MM.1S (cell line): ENCODE measurements at regions not wholly inside any gene's neighbourhood (a gene's known extent, or its start where the extent isn't known, plus 50 kb on each side); places are given as distances from the start of the nearest gene placed in this dataset.

Experiments used
- DNase-seq: peaks from one replicate; pipeline ENCODE4 v3.0.0-alpha.2; 2015
- H2AFZ ChIP-seq: fragments of 300-600 bp; sonication (generic); 2 replicates; pipeline ENCODE4 v1.6.0; 2016; ENCODE audit warnings: antibody characterized with exemption, low read length
- H3F3A ChIP-seq: fragments of 300-600 bp; sonication (generic); 2 replicates; pipeline ENCODE4 v1.6.1; 2016; ENCODE audit warnings: mild to moderate bottlenecking, antibody characterized with exemption, low read length, moderate library complexity, mixed read lengths; ENCODE audit not compliant: insufficient read depth
- H3K27ac ChIP-seq: fragments of 300-600 bp; sonication (generic); 2 replicates; pipeline ENCODE4 v1.5.1; 2016; ENCODE audit warnings: mild to moderate bottlenecking, low read length
- H3K27me3 ChIP-seq: fragments of 300-600 bp; sonication (generic); replicated peaks from 2 replicates; pipeline ENCODE4 v1.6.0; 2016; ENCODE audit warnings: low read length; ENCODE audit not compliant: insufficient read depth
- H3K36me3 ChIP-seq: fragments of 300-600 bp; sonication (generic); replicated peaks from 2 replicates; pipeline ENCODE4 v1.6.1; 2016; ENCODE audit warnings: mild to moderate bottlenecking, low read length, mixed read lengths; ENCODE audit not compliant: insufficient read depth
- H3K4me1 ChIP-seq: fragments of 300-600 bp; sonication (generic); 2 replicates; pipeline ENCODE4 v1.6.1; 2016; ENCODE audit warnings: low read length, mixed read lengths
- H3K4me2 ChIP-seq: fragments of 300-600 bp; sonication (generic); 2 replicates; pipeline ENCODE4 v1.6.0; 2016; ENCODE audit warnings: low read depth, low read length
- H3K4me3 ChIP-seq: fragments of 300-600 bp; sonication (generic); 2 replicates; pipeline ENCODE4 v1.5.1; 2016; ENCODE audit warnings: low read length, mixed read lengths
- H3K79me2 ChIP-seq: fragments of 300-600 bp; sonication (generic); 2 replicates; pipeline ENCODE4 v1.6.1; 2016; ENCODE audit warnings: mixed run types, low read length, mixed read lengths
- H3K9ac ChIP-seq: fragments of 300-600 bp; sonication (generic); 2 replicates; pipeline ENCODE4 v1.6.1; 2016; ENCODE audit warnings: low read length, mixed read lengths
- H3K9me2 ChIP-seq: fragments of 300-600 bp; sonication (generic); replicated peaks from 2 replicates; pipeline ENCODE4 v1.6.1; 2016; ENCODE audit warnings: mild to moderate bottlenecking, low read length, mixed read lengths; ENCODE audit not compliant: insufficient read depth
- H3K9me3 ChIP-seq: fragments of 300-600 bp; sonication (generic); replicated peaks from 2 replicates; pipeline ENCODE4 v1.6.1; 2016; ENCODE audit warnings: mild to moderate bottlenecking, low read length, mixed read lengths; ENCODE audit not compliant: insufficient read depth
- H4K20me1 ChIP-seq: fragments of 300-600 bp; sonication (generic); 2 replicates; pipeline ENCODE4 v1.6.1; 2016; ENCODE audit warnings: mild to moderate bottlenecking, low read length, moderate library complexity, mixed read lengths; ENCODE audit not compliant: insufficient read depth
- CTCF ChIP-seq: fragments of 300-600 bp; sonication (generic); IDR thresholded peaks from 2 replicates; pipeline ENCODE4 v1.5.1; 2016; ENCODE audit warnings: antibody characterized with exemption, low read length, mixed read lengths
- EZH2 ChIP-seq: fragments of 300-600 bp; sonication (generic); optimal IDR thresholded peaks from 2 replicates; pipeline ENCODE3; 2017; ENCODE audit warnings: low read depth, mild to moderate bottlenecking, antibody characterized with exemption, low read length, mixed read lengths
- EZH2phosphoT487 ChIP-seq: fragments of 300-600 bp; sonication (generic); IDR thresholded peaks from 2 replicates; pipeline ENCODE4 v1.6.1; 2018; ENCODE audit warnings: antibody characterized with exemption, low read length

DNA sequence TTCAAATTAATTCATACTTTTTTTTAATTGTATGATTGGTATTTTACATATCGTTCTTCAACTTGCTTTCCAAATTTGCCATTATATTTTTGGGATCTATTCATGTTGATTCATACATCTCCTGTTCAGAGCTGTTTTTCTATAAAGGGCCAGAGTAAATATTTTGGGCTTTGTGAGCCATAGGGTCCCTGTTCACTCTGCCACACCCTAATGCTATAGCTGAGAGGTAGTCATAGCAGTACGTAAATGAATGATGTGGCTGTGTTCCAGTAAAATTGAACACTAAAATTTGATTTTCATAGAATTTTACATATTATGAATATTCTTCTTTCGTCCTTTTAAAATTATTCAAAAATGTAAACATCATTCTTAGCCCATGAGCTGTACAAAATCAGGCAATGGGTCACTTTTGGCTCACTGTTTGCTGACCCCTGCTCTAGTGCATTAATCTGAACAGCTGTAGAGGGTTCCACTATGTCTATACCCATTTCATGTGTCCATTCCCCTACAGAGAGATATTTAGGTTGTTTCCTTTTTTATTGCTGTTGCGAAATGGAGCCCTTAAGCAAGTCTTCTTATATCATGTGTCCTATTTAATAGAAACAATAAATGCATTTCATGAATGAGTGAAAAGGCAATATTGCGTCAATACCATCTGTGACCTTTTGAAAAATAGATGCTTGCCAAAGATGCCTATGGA lies 136.4 kb upstream of the SALL4 start:
- Histone ChIP-seq H4K20me1 (no peaks in the 10 kb centered on the region), H3K27ac (no peak overlapping the region), H3K36me3 (no peaks in the 10 kb centered on the region), H3K4me1 (no peaks in the 10 kb centered on the region), H3K79me2 (no peaks in the 10 kb centered on the region), H3K9me2 (no peaks in the 10 kb centered on the region), H3K9ac (no peak overlapping the region), H2AFZ (no peak overlapping the region), H3K4me2 (no peak overlapping the region), H3F3A (no peaks in the 10 kb centered on the region), H3K27me3 (no peaks in the 10 kb centered on the region), H3K4me3 (no peak overlapping the region), H3K9me3 (no peaks in the 10 kb centered on the region)
- TF ChIP-seq EZH2phosphoT487, result no peak
- TF ChIP-seq EZH2, result no peak
- TF ChIP-seq CTCF, result no peak
- DNase-seq, result no peak

GRCh38 chr20:51937779-51938178 lies 135.5 kb upstream of the SALL4 start:
- no peak for DNase-seq
- no peaks in the 10 kb centered on the region for H3F3A ChIP-seq
- H3K36me3 ChIP-seq, result no peaks in the 10 kb centered on the region
- no peaks in the 10 kb centered on the region for H3K27me3 ChIP-seq
- H3K4me3 ChIP-seq, result no peak overlapping the region
- H3K4me2 ChIP-seq, result no peak overlapping the region
- H3K9ac ChIP-seq, result no peak overlapping the region
- no peaks in the 10 kb centered on the region for H3K9me3 ChIP-seq
- H3K9me2 ChIP-seq, result no peaks in the 10 kb centered on the region
- no peaks in the 10 kb centered on the region for H4K20me1 ChIP-seq
- no peaks in the 10 kb centered on the region for H3K4me1 ChIP-seq
- H2AFZ ChIP-seq, result no peak overlapping the region
- no peaks in the 10 kb centered on the region for H3K79me2 ChIP-seq
- H3K27ac ChIP-seq, result no peak overlapping the region
- TF ChIP-seq EZH2phosphoT487, result no peak
- TF ChIP-seq CTCF, result no peak
- no peak for TF ChIP-seq EZH2

DNA sequence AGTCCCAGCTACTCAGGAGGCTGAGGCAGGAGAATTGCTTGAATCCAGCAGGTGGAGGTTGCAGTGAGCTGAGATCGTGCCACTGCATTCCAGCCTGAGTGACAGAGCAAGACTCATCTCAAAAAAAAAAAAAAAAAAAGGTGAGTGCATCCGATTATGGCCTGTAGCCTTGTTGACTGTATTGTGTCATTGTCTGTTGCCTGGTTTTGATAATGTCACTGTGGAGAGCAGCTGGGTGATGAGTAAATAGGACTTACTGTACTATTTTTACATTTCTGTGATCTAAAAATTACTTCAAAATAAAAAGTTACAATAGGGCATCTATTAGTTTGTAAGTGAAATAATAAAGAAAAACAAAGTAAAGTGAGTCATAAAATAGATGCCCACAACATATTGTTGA lies 134.1 kb upstream of the SALL4 start:
- Histone ChIP-seq H3K27me3 (no peaks in the 10 kb centered on the region), H3F3A (no peaks in the 10 kb centered on the region), H3K27ac (no peak overlapping the region), H3K4me1 (no peaks in the 10 kb centered on the region), H3K9me2 (no peaks in the 10 kb centered on the region), H3K9me3 (no peaks in the 10 kb centered on the region), H3K4me2 (no peak overlapping the region), H3K79me2 (no peaks in the 10 kb centered on the region), H2AFZ (no peak overlapping the region), H4K20me1 (no peaks in the 10 kb centered on the region), H3K9ac (no peak overlapping the region), H3K36me3 (no peaks in the 10 kb centered on the region), H3K4me3 (no peak overlapping the region)
- no peak for DNase-seq
- TF ChIP-seq EZH2phosphoT487, result no peak
- TF ChIP-seq EZH2, result no peak

DNA sequence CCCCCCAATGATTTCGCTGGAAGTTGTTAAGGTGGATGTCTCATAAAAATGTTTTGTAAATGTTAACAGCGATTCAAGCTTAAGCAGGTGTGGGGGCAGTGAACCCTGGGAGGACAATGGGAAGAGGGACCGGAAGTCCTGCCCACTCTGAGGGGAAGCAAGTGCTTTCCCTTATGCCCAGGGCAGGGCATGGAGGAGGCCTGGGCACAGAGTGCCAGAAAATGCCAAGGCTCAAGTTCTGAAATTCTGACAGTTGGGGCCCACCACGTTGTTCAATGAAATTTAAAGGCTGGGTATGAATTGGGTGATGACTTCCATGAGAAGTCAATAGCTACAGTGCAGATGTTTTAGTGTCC lies 132.7 kb upstream of the SALL4 start:
- TF ChIP-seq EZH2, result no peak
- no peak for TF ChIP-seq EZH2phosphoT487
- TF ChIP-seq CTCF, result no peak
- Histone ChIP-seq H3K27ac (no peak overlapping the region), H4K20me1 (no peaks in the 10 kb centered on the region), H3K4me1 (no peaks in the 10 kb centered on the region), H3K9me3 (no peaks in the 10 kb centered on the region), H3K27me3 (no peaks in the 10 kb centered on the region), H3K79me2 (no peaks in the 10 kb centered on the region), H3K9me2 (no peaks in the 10 kb centered on the region), H3K4me2 (no peak overlapping the region), H2AFZ (no peak overlapping the region), H3K36me3 (no peaks in the 10 kb centered on the region), H3K9ac (no peak overlapping the region), H3K4me3 (no peak overlapping the region), H3F3A (no peaks in the 10 kb centered on the region)
- DNase-seq, result no peak
